HepG2 (cell line): ENCODE measurements at regions not wholly inside any gene's neighbourhood (a gene's known extent, or its start where the extent isn't known, plus 50 kb on each side); places are given as distances from the start of the nearest gene placed in this dataset.

ENCODE experiments used
- ATAC-seq: fragments of 200-7000 bp; cut with Tn5 transposase; 3 replicates; pipeline ENCODE4 v1.9.1; 2020; ENCODE audit warnings: mild to moderate bottlenecking, moderate library complexity
- BruUV-seq: library from RNA; stranded (reverse); fragments of 400-500 nt; replicated peaks from 2 replicates; lab custom pipeline; 2021; lab: Mats Ljungman, UMichigan
- CTCF ChIA-PET: fragments of 300-600 bp; formaldehyde crosslinking; extraction: SDS; loops from one replicate; lab custom pipeline; 2021; ENCODE audit warnings: low total read pairs, inconsistent platforms, low intra/inter-chr PET ratio; lab: Yijun Ruan, JAX
- POLR2A ChIA-PET: fragments of 350-600 bp; sonication (Branson Sonifier 250); formaldehyde crosslinking; loops from one replicate; lab custom pipeline; 2020; ENCODE audit warnings: antibody characterized with exemption, inconsistent platforms; lab: Yijun Ruan, JAX
- DNase-seq: peaks from one replicate; pipeline ENCODE4 v3.0.0-alpha.2; 2015; ENCODE audit warnings: low spot score
- FAIRE-seq: peaks from 3 replicates; lab custom pipeline; 2011; peaks lifted over from hg19 to GRCh38; lab: Jason Lieb, UNC
- H2AFZ ChIP-seq: one replicate; pipeline ENCODE4 v1.6.1; 2011; ENCODE audit warnings: low read length, inconsistent platforms
- H3K27ac ChIP-seq: fragments of 300-600 bp; 3 replicates; pipeline ENCODE4 v1.8.0; 2011; ENCODE audit warnings: mixed run types, mild to moderate bottlenecking, mixed read lengths, low read length, inconsistent platforms; ENCODE audit not compliant: insufficient read depth; ENCODE audit errors: extremely low read length
- H3K27me3 ChIP-seq, 2 experiments: fragments of 200-600 bp in 1 of 2; 2 replicates in 1 of 2; 3 replicates in 1 of 2; pipeline versions ENCODE4 v1.6.0 to v1.8.0; 2011; ENCODE audit warnings: low read length in 2 of 2, mild to moderate bottlenecking in 2 of 2, moderate library complexity in 2 of 2, inconsistent platforms in 1 of 2; ENCODE audit not compliant: insufficient read depth in 2 of 2, control insufficient read depth in 1 of 2
- H3K36me3 ChIP-seq, 2 experiments: fragments of 200-600 bp in 1 of 2; replicated peaks in 1 of 2; 2 replicates in 1 of 2; 3 replicates in 1 of 2; pipeline versions ENCODE4 v1.5.1 to v1.8.0; 2011; ENCODE audit warnings: low read length in 2 of 2, inconsistent platforms in 1 of 2; ENCODE audit not compliant: insufficient read depth in 2 of 2, control insufficient read depth in 1 of 2
- H3K4me1 ChIP-seq: 2 replicates; pipeline ENCODE4 v1.5.1; 2012; ENCODE audit warnings: low read length, inconsistent platforms; ENCODE audit not compliant: insufficient read depth
- H3K4me2 ChIP-seq: 2 replicates; pipeline ENCODE4 v1.6.0; 2011; ENCODE audit warnings: low read depth, low read length, inconsistent platforms
- H3K4me3 ChIP-seq, 3 experiments: fragments of 200-600 bp in 1 of 3; sonication (generic), shearing (Covaris generic) in 1 of 3; replicated peaks in 1 of 3; 2 replicates each; pipeline ENCODE4 v1.5.1; 2011 to 2016; ENCODE audit warnings: low read length in 3 of 3, inconsistent platforms in 2 of 3, low read depth in 2 of 3, mild to moderate bottlenecking in 2 of 3, control low read depth in 1 of 3, mixed read lengths in 1 of 3; ENCODE audit not compliant: insufficient read depth in 1 of 3
- H3K79me2 ChIP-seq: one replicate; pipeline ENCODE4 v1.6.1; 2011; ENCODE audit warnings: low read length, inconsistent platforms; ENCODE audit not compliant: insufficient read depth
- H3K9ac ChIP-seq: 2 replicates; pipeline ENCODE4 v1.6.0; 2011; ENCODE audit warnings: mild to moderate bottlenecking, low read depth, low read length, inconsistent platforms; ENCODE audit not compliant: insufficient read depth
- H3K9me3 ChIP-seq: 2 replicates; pipeline ENCODE4 v1.5.1; 2012; ENCODE audit warnings: mild to moderate bottlenecking, low read length
- H4K20me1 ChIP-seq: 2 replicates; pipeline ENCODE4 v1.6.0; 2011; ENCODE audit warnings: inconsistent platforms, mild to moderate bottlenecking, low read length, moderate library complexity; ENCODE audit not compliant: insufficient read depth
- EED ChIP-seq: sonication (generic); formaldehyde crosslinking; IDR thresholded peaks from 2 replicates; pipeline ENCODE4 v1.5.0; 2020; ENCODE audit warnings: mild to moderate bottlenecking, missing genetic modification reagents
- ELF4 ChIP-seq: sonication (generic); formaldehyde crosslinking; IDR thresholded peaks from 2 replicates; pipeline ENCODE4 v1.5.0; 2020; ENCODE audit warnings: missing genetic modification reagents, mild to moderate bottlenecking, moderate library complexity, borderline replicate concordance
- PAX8 ChIP-seq: sonication (generic); formaldehyde crosslinking; IDR thresholded peaks from 2 replicates; pipeline ENCODE4 v1.8.0; 2022; ENCODE audit warnings: mild to moderate bottlenecking, missing genetic modification reagents, borderline replicate concordance
- POGZ ChIP-seq: sonication (generic); formaldehyde crosslinking; IDR thresholded peaks from 2 replicates; pipeline ENCODE4 v1.4.0; 2020; ENCODE audit warnings: mild to moderate bottlenecking, missing genetic modification reagents
- ZFY ChIP-seq: sonication (generic); formaldehyde crosslinking; IDR thresholded peaks from 2 replicates; pipeline ENCODE4 v1.4.0; 2020; ENCODE audit warnings: missing genetic modification reagents
- ZNF329 ChIP-seq: sonication (generic); formaldehyde crosslinking; IDR thresholded peaks from 2 replicates; pipeline ENCODE4 v1.9.0; 2021; ENCODE audit warnings: low read depth, mild to moderate bottlenecking, missing genetic modification reagents
- ZNF350 ChIP-seq: sonication (generic); formaldehyde crosslinking; IDR thresholded peaks from 2 replicates; pipeline ENCODE4 v1.4.0; 2020; ENCODE audit warnings: mild to moderate bottlenecking, low read depth, missing genetic modification reagents, borderline replicate concordance
- ZNF83 ChIP-seq: sonication (generic); formaldehyde crosslinking; IDR thresholded peaks from 2 replicates; pipeline ENCODE4 v1.4.0; 2020; ENCODE audit warnings: missing genetic modification reagents, mild to moderate bottlenecking, borderline replicate concordance
- ZSCAN31 ChIP-seq: sonication (generic); formaldehyde crosslinking; IDR thresholded peaks from 2 replicates; pipeline ENCODE4 v1.5.0; 2020; ENCODE audit warnings: low read depth, mild to moderate bottlenecking, missing genetic modification reagents
- WGBS: methylation state at CpG from one replicate; pipeline ENCODE4 v1.1.6; 2017; ENCODE audit warnings: low lambda C conversion rate; 5-methylcytosine and 5-hydroxymethylcytosine counted together
- in situ Hi-C: cut with HindIII; loops from 2 replicates; pipeline ENCODE4 v1.10.0; 2017; ENCODE audit warnings: low pct_unique_long_range_greater_than_20kb; ENCODE audit not compliant: extremely low pct_ligation_motif_present
- intact Hi-C: fragments of 100-400 bp; cut with micrococcal nuclease; formaldehyde crosslinking; loops from one replicate; pipeline ENCODE4 v1.10.0; 2022; ENCODE audit not compliant: unreplicated experiment
- TF ChIP-seq, protein P1 (sequence below): sonication (generic); formaldehyde crosslinking; conservative IDR thresholded peaks from 2 replicates; pipeline ENCODE4 v1.4.0; 2020; ENCODE audit warnings: mild to moderate bottlenecking, missing genetic modification reagents, moderate library complexity
- TF ChIP-seq, protein P2 (sequence below): IDR thresholded peaks from 2 replicates; pipeline ENCODE4 v1.6.1; 2018; ENCODE audit warnings: missing genetic modification reagents
- TF ChIP-seq, protein P3 (sequence below): sonication (generic); formaldehyde crosslinking; IDR thresholded peaks from 2 replicates; pipeline ENCODE4 v1.5.1; 2020; ENCODE audit warnings: missing genetic modification reagents, mild to moderate bottlenecking, borderline replicate concordance

- no TSS peak for BruUV-seq
- no peaks in the 10 kb centered on the region for H4K20me1 ChIP-seq
- no peak for TF ChIP-seq EED
- TF ChIP-seq ELF4: no peak
- no peak for TF ChIP-seq ZNF350 (CRISPR knock-in tag)
- TF ChIP-seq, protein P1, sequence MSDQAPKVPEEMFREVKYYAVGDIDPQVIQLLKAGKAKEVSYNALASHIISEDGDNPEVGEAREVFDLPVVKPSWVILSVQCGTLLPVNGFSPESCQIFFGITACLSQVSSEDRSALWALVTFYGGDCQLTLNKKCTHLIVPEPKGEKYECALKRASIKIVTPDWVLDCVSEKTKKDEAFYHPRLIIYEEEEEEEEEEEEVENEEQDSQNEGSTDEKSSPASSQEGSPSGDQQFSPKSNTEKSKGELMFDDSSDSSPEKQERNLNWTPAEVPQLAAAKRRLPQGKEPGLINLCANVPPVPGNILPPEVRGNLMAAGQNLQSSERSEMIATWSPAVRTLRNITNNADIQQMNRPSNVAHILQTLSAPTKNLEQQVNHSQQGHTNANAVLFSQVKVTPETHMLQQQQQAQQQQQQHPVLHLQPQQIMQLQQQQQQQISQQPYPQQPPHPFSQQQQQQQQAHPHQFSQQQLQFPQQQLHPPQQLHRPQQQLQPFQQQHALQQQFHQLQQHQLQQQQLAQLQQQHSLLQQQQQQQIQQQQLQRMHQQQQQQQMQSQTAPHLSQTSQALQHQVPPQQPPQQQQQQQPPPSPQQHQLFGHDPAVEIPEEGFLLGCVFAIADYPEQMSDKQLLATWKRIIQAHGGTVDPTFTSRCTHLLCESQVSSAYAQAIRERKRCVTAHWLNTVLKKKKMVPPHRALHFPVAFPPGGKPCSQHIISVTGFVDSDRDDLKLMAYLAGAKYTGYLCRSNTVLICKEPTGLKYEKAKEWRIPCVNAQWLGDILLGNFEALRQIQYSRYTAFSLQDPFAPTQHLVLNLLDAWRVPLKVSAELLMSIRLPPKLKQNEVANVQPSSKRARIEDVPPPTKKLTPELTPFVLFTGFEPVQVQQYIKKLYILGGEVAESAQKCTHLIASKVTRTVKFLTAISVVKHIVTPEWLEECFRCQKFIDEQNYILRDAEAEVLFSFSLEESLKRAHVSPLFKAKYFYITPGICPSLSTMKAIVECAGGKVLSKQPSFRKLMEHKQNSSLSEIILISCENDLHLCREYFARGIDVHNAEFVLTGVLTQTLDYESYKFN (CRISPR knock-in tag): no peak
- no peak for TF ChIP-seq ZSCAN31 (CRISPR knock-in tag)
- no peak for TF ChIP-seq ZFY (CRISPR knock-in tag)
- TF ChIP-seq, protein P2, sequence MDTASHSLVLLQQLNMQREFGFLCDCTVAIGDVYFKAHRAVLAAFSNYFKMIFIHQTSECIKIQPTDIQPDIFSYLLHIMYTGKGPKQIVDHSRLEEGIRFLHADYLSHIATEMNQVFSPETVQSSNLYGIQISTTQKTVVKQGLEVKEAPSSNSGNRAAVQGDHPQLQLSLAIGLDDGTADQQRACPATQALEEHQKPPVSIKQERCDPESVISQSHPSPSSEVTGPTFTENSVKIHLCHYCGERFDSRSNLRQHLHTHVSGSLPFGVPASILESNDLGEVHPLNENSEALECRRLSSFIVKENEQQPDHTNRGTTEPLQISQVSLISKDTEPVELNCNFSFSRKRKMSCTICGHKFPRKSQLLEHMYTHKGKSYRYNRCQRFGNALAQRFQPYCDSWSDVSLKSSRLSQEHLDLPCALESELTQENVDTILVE (CRISPR knock-in tag): no peak
- TF ChIP-seq ZNF83 (CRISPR knock-in tag): no peak
- TF ChIP-seq, protein P3, sequence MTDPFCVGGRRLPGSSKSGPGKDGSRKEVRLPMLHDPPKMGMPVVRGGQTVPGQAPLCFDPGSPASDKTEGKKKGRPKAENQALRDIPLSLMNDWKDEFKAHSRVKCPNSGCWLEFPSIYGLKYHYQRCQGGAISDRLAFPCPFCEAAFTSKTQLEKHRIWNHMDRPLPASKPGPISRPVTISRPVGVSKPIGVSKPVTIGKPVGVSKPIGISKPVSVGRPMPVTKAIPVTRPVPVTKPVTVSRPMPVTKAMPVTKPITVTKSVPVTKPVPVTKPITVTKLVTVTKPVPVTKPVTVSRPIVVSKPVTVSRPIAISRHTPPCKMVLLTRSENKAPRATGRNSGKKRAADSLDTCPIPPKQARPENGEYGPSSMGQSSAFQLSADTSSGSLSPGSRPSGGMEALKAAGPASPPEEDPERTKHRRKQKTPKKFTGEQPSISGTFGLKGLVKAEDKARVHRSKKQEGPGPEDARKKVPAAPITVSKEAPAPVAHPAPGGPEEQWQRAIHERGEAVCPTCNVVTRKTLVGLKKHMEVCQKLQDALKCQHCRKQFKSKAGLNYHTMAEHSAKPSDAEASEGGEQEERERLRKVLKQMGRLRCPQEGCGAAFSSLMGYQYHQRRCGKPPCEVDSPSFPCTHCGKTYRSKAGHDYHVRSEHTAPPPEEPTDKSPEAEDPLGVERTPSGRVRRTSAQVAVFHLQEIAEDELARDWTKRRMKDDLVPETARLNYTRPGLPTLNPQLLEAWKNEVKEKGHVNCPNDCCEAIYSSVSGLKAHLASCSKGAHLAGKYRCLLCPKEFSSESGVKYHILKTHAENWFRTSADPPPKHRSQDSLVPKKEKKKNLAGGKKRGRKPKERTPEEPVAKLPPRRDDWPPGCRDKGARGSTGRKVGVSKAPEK (CRISPR knock-in tag): no peak
- TF ChIP-seq POGZ (CRISPR knock-in tag): no peak
- TF ChIP-seq ZNF329: no peak
- no peak for TF ChIP-seq PAX8 (CRISPR knock-in tag)
- TF ChIP-seq, all 625 proteins: peak for 0
- H3K27me3 ChIP-seq: no peaks in the 10 kb centered on the region
- H3K27ac ChIP-seq: no peak overlapping the region
- in situ Hi-C loops: no loop called here
- H3K36me3 ChIP-seq: no peaks in the 10 kb centered on the region
- no peak overlapping the region for H2AFZ ChIP-seq
- no peaks in the 10 kb centered on the region for H3K79me2 ChIP-seq
- ATAC-seq (no peak), FAIRE-seq (no peak), DNase-seq (no peak)
- H3K9ac ChIP-seq: no peak overlapping the region
- POLR2A ChIA-PET: no interaction called here
- 31% methylated on average over 8 of the region's 8 CpGs for WGBS
- intact Hi-C loops: loop anchor here (5.0 kb wide), 1 partner anchor 635 kb away; no protein-coding TSS in a partner anchor
- H3K4me1 ChIP-seq: no peaks in the 10 kb centered on the region
- CTCF ChIA-PET: no interaction called here
- no peak overlapping the region for H3K4me3 ChIP-seq
- no peak overlapping the region for H3K4me2 ChIP-seq
- H3K9me3 ChIP-seq: no peaks in the 10 kb centered on the region
Measured at GRCh38 chr3:73727117-73727821, 102.5 kb upstream of the PDZRN3 start.
